H7 (cell line): ENCODE measurements at regions not wholly inside any gene's neighbourhood (a gene's known extent, or its start where the extent isn't known, plus 50 kb on each side); places are given as distances from the start of the nearest gene placed in this dataset.

Source experiments
- DNase-seq: peaks from one replicate; pipeline ENCODE4 v3.0.0; 2012
- H3K27me3 ChIP-seq: 2 replicates; pipeline ENCODE4 v1.6.0; 2011; ENCODE audit warnings: mild to moderate bottlenecking, low read length; ENCODE audit not compliant: control insufficient read depth, insufficient read depth
- H3K36me3 ChIP-seq: replicated peaks from 2 replicates; pipeline ENCODE4 v1.5.1; 2011; ENCODE audit warnings: low read length; ENCODE audit not compliant: control insufficient read depth, insufficient read depth
- H3K4me3 ChIP-seq: 2 replicates; pipeline ENCODE4 v1.5.1; 2011; ENCODE audit warnings: low read depth, mild to moderate bottlenecking, control low read depth, low read length, moderate library complexity; ENCODE audit not compliant: insufficient read depth

GRCh38 chr1:218582646-218583045 is 237.5 kb downstream of the TGFB2 start:
- Histone ChIP-seq H3K27me3 (no peaks in the 10 kb centered on the region), H3K36me3 (no peaks in the 10 kb centered on the region), H3K4me3 (no peak overlapping the region)
- DNase-seq, result no peak

GRCh38 chr1:218584418-218585155 is 239.5 kb downstream of the TGFB2 start:
- DNase-seq, result no peak
- Histone ChIP-seq H3K4me3 (no peak overlapping the region), H3K27me3 (no peaks in the 10 kb centered on the region), H3K36me3 (no peaks in the 10 kb centered on the region)

GRCh38 chr1:218585511-218586184 is 240.5 kb downstream of the TGFB2 start:
- no peaks in the 10 kb centered on the region for H3K36me3 ChIP-seq
- peak; percentile 58 for DNase-seq
- no peaks in the 10 kb centered on the region for H3K27me3 ChIP-seq
- no peak overlapping the region for H3K4me3 ChIP-seq

GRCh38 chr1:218587900-218588299 is 242.8 kb downstream of the TGFB2 start:
- Histone ChIP-seq H3K27me3 (no peaks in the 10 kb centered on the region), H3K4me3 (no peak overlapping the region), H3K36me3 (no peaks in the 10 kb centered on the region)
- no peak for DNase-seq

- DNase-seq, result no peak
- Histone ChIP-seq H3K27me3 (no peaks in the 10 kb centered on the region), H3K4me3 (no peak overlapping the region), H3K36me3 (no peaks in the 10 kb centered on the region)
These were observed 243.5 kb downstream of the TGFB2 start for GRCh38 chr1:218588540-218589172.

GRCh38 chr1:218589487-218589886 is 244.4 kb downstream of the TGFB2 start:
- H3K36me3 ChIP-seq, result no peaks in the 10 kb centered on the region
- no peak overlapping the region for H3K4me3 ChIP-seq
- H3K27me3 ChIP-seq, result no peaks in the 10 kb centered on the region
- no peak for DNase-seq

- no peaks in the 10 kb centered on the region for H3K36me3 ChIP-seq
- no peaks in the 10 kb centered on the region for H3K27me3 ChIP-seq
- no peak for DNase-seq
- H3K4me3 ChIP-seq, result no peak overlapping the region
These were observed 246.8 kb downstream of the TGFB2 start for GRCh38 chr1:218591966-218592365.

GRCh38 chr1:218592688-218593087 is 247.6 kb downstream of the TGFB2 start:
- no peak for DNase-seq
- Histone ChIP-seq H3K36me3 (no peaks in the 10 kb centered on the region), H3K27me3 (no peaks in the 10 kb centered on the region), H3K4me3 (no peak overlapping the region)

- DNase-seq, result no peak
- no peaks in the 10 kb centered on the region for H3K36me3 ChIP-seq
- no peak overlapping the region for H3K4me3 ChIP-seq
- no peaks in the 10 kb centered on the region for H3K27me3 ChIP-seq
These were observed 255.8 kb downstream of the TGFB2 start for GRCh38 chr1:218600968-218601367.

- DNase-seq, result no peak
- no peaks in the 10 kb centered on the region for H3K27me3 ChIP-seq
- no peaks in the 10 kb centered on the region for H3K36me3 ChIP-seq
- H3K4me3 ChIP-seq, result no peak overlapping the region
These were observed 259.1 kb downstream of the TGFB2 start for GRCh38 chr1:218604217-218604616.

GRCh38 chr1:218611916-218612585 is 266.9 kb downstream of the TGFB2 start:
- no peaks in the 10 kb centered on the region for H3K36me3 ChIP-seq
- no peaks in the 10 kb centered on the region for H3K27me3 ChIP-seq
- H3K4me3 ChIP-seq, result no peak overlapping the region
- DNase-seq, result no peak

- Histone ChIP-seq H3K27me3 (no peaks in the 10 kb centered on the region), H3K4me3 (no peak overlapping the region), H3K36me3 (no peaks in the 10 kb centered on the region)
- DNase-seq, result no peak
These were observed 268.0 kb downstream of the TGFB2 start for GRCh38 chr1:218613105-218613504.

- DNase-seq, result no peak
- Histone ChIP-seq H3K27me3 (no peaks in the 10 kb centered on the region), H3K4me3 (no peak overlapping the region), H3K36me3 (no peaks in the 10 kb centered on the region)
These were observed 268.9 kb downstream of the TGFB2 start for GRCh38 chr1:218614031-218614430.

GRCh38 chr1:218616681-218617080 is 271.5 kb downstream of the TGFB2 start:
- Histone ChIP-seq H3K36me3 (no peaks in the 10 kb centered on the region), H3K4me3 (no peak overlapping the region), H3K27me3 (no peaks in the 10 kb centered on the region)
- DNase-seq, result no peak

- no peak for DNase-seq
- H3K27me3 ChIP-seq, result no peaks in the 10 kb centered on the region
- H3K4me3 ChIP-seq, result no peak overlapping the region
- H3K36me3 ChIP-seq, result no peaks in the 10 kb centered on the region
These were observed 272.9 kb downstream of the TGFB2 start for GRCh38 chr1:218617986-218618385.
